GM06990 (cell line): ENCODE measurements at regions not wholly inside any gene's neighbourhood (a gene's known extent, or its start where the extent isn't known, plus 50 kb on each side); places are given as distances from the start of the nearest gene placed in this dataset.

Experiments
- DNase-seq: peaks from one replicate; pipeline ENCODE4 v3.0.0-alpha.2; 2011; ENCODE audit not compliant: insufficient read length; ENCODE audit errors: extremely low read depth
- H3K27me3 ChIP-seq: replicated peaks from 2 replicates; pipeline ENCODE4 v1.6.0; 2011; ENCODE audit warnings: low read length; ENCODE audit not compliant: control insufficient read depth, insufficient read depth
- H3K36me3 ChIP-seq: 2 replicates; pipeline ENCODE4 v1.5.1; 2011; ENCODE audit warnings: low read length; ENCODE audit not compliant: control insufficient read depth, insufficient read depth
- H3K4me3 ChIP-seq: replicated peaks from 2 replicates; pipeline ENCODE4 v1.5.1; 2011; ENCODE audit warnings: low read depth, mild to moderate bottlenecking, control low read depth, low read length
- TF ChIP-seq, protein P1 (sequence below): IDR thresholded peaks from 2 replicates; pipeline ENCODE4 v1.5.1; 2011; ENCODE audit warnings: low read length, control low read depth, mild to moderate bottlenecking, inconsistent platforms; ENCODE audit not compliant: insufficient read depth, poor library complexity, severe bottlenecking

DNA sequence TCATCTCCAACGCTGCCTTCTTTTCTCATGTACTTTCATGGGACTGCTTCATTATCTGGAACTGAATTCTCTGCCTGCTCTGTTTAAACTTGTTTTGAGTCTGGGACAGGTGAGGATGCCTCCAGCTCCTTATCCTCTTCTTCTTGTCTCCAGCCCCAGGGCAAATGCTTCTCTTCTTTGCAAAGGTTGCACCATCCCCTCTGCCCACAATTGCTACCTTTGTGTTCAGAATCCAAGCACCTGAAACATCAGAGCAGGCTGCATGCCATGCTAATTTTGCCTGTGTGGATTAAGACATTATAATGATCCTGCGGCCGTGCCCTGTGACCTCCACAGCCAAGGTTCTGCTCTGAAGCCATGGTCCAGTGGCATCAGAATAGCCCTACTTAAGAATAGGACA is 309.5 kb downstream of the EPHA4 start:
- Histone ChIP-seq H3K36me3 (no peaks in the 10 kb centered on the region), H3K4me3 (no peak overlapping the region), H3K27me3 (no peaks in the 10 kb centered on the region)
- DNase-seq, result no peak
- TF ChIP-seq, protein P1, sequence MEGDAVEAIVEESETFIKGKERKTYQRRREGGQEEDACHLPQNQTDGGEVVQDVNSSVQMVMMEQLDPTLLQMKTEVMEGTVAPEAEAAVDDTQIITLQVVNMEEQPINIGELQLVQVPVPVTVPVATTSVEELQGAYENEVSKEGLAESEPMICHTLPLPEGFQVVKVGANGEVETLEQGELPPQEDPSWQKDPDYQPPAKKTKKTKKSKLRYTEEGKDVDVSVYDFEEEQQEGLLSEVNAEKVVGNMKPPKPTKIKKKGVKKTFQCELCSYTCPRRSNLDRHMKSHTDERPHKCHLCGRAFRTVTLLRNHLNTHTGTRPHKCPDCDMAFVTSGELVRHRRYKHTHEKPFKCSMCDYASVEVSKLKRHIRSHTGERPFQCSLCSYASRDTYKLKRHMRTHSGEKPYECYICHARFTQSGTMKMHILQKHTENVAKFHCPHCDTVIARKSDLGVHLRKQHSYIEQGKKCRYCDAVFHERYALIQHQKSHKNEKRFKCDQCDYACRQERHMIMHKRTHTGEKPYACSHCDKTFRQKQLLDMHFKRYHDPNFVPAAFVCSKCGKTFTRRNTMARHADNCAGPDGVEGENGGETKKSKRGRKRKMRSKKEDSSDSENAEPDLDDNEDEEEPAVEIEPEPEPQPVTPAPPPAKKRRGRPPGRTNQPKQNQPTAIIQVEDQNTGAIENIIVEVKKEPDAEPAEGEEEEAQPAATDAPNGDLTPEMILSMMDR, result no peak

DNA sequence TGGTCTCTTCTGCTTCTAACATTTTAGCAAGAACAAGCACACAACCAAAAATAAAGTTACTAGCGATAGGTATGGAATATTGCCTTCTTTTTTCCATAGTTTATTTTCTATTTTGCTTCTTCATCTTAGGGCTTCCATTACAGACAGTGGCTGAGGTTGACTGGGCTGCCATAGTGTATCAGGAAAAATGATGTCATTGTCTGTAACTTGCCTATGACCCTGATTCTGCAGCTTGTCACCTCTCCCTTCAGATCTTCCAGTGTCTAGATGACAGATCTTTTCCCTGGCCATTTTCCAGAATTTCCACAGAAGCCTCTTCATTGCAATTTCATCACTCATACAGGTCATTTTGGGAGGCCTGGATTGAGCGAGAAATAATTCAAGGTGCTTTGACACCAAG is 308.5 kb downstream of the EPHA4 start:
- Histone ChIP-seq H3K4me3 (no peak overlapping the region), H3K27me3 (no peaks in the 10 kb centered on the region), H3K36me3 (no peaks in the 10 kb centered on the region)
- no peak for DNase-seq
- TF ChIP-seq, protein P1, result no peak

DNA sequence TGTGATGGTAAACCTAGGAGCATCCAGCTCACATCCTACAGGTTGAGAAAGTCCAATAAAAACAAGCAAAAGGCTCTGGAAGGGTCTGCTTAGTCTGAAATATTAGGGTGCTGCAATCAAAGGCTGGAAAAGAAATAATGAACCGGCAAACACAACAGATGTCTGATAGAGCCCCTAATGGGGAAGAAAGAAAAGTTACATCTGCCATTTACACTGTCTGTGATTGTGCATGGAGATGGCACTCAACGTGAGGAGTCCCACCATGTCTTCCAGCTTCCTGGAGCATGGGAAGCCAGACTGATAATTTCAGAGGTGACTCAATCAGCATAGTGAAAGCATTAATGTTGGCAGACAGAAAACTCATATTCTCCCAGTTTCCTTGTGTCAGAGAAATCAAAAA is 307.8 kb downstream of the EPHA4 start:
- no peak overlapping the region for H3K4me3 ChIP-seq
- TF ChIP-seq, protein P1, result no peak
- no peaks in the 10 kb centered on the region for H3K27me3 ChIP-seq
- no peak for DNase-seq
- no peaks in the 10 kb centered on the region for H3K36me3 ChIP-seq

DNA sequence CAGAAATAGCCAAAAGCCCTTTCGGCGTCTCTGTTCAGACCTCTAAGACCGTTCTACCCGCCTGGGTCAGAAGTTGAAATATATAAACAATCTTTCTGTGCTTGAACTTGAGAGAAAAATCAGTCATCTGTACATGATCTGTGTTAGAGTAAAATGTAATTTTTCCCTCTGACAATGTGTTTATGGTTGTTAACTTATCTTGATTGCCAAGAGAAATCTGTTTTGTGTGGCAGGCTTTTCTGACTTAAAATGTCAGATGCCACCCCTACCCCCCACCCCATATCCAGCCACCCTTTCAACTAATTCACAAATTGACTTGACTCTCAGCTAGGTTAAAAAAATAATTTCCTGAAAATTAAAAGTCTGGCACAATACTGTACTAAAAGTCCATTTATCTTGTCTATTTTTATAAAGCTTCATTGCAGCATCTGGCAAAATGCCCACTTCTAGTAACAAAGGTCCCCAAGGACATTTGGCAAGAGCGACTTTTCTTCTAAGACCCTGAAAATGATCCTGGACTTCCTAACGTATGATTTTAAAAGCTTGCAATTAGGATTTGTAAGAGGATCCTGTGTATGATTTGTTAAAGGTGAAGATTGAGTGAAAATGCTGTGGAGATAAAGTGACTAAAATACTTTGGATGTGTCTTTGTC is 304.2 kb downstream of the EPHA4 start:
- no peaks in the 10 kb centered on the region for H3K36me3 ChIP-seq
- no peaks in the 10 kb centered on the region for H3K27me3 ChIP-seq
- DNase-seq, result no peak
- H3K4me3 ChIP-seq, result no peak overlapping the region
- TF ChIP-seq, protein P1, result no peak

DNA sequence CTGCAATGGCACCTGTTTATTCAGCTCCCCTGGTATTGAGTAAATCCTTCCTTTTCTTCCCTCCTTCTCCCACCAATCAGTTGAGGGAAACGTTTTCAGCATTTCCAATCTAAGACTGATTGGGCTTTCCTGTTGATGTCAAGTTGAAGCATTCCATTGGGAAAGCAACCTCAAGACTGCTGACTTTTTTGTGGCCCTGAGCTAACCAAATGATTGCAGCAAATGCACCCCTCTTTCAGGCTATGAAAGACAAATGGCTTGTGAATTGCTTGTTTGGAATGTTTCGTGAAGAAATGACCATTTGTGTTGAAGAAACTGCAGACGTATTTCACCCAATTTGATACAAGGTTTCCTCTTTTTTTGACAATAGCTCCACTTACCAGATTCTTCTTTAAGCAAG is 303.5 kb downstream of the EPHA4 start:
- Histone ChIP-seq H3K27me3 (no peaks in the 10 kb centered on the region), H3K36me3 (no peaks in the 10 kb centered on the region), H3K4me3 (no peak overlapping the region)
- DNase-seq, result no peak
- TF ChIP-seq, protein P1, result no peak

DNA sequence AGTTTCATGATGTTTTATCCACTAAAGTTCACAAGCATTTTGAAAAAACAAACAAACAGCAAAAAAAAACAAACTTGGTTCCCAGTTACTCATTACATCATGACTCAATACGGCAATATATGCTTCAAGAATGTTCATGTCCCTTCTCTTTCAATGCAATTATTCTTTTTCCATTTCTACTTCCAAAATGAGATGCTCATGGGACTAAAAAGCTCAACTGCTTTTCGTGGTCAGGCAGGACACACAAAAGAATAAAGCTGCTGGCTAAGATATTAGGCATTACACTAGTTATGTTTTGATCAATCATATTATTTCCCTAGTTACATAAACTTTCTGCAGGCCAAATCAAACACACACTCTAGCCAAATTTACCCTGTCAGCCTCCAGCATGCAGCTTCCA is 301.3 kb downstream of the EPHA4 start:
- DNase-seq, result no peak
- TF ChIP-seq, protein P1, result no peak
- no peaks in the 10 kb centered on the region for H3K36me3 ChIP-seq
- no peaks in the 10 kb centered on the region for H3K27me3 ChIP-seq
- H3K4me3 ChIP-seq, result no peak overlapping the region
